Gastrocnemius medialis (tissue), 4 donors: ENCODE measurements at regions not wholly inside any gene's neighbourhood (a gene's known extent, or its start where the extent isn't known, plus 50 kb on each side); places are given as distances from the start of the nearest gene placed in this dataset.

Experiments
- POLR2A ChIP-seq, 2 donors: fragments of 450-650 bp; IDR thresholded peaks; one replicate each; pipeline ENCODE4 v1.6.1; 2017; ENCODE audit warnings: antibody characterized with exemption in 2 of 2, mild to moderate bottlenecking in 2 of 2, moderate library complexity in 2 of 2
- TF ChIP-seq, protein P1 (sequence below), 5 experiments: fragments of 450-650 bp in 3 of 5; fragments of 200-600 bp in 2 of 5; sonication (generic) in 2 of 5; IDR thresholded peaks in 4 of 5; conservative IDR thresholded peaks in 1 of 5; 1 replicate in 4 of 5; 2 replicates in 1 of 5; pipeline ENCODE4 v1.5.1; 2016 to 2019; ENCODE audit warnings: antibody characterized with exemption in 5 of 5, mild to moderate bottlenecking in 3 of 5, moderate library complexity in 3 of 5

DNA sequence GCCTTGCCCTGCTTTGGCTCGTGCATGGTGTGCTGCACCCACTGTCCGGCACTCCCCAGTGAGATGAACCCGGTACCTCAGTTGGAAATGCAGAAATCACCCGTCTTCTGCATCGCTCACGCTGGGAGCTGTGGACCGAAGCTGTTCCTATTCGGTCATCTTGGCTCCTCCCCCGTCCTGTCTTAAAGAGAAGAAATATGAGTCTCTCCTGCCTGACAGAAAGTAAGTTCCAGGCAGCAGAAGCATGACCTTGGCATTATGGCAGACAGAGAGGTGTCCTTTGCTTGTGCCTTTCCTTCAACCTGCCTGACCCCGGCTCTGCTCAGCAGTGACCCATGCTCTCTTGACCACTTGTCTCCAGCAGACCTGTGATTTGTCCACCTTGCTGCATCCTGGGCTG, 62.5 kb upstream of the CYP1B1 start:
- TF ChIP-seq, protein P1, sequence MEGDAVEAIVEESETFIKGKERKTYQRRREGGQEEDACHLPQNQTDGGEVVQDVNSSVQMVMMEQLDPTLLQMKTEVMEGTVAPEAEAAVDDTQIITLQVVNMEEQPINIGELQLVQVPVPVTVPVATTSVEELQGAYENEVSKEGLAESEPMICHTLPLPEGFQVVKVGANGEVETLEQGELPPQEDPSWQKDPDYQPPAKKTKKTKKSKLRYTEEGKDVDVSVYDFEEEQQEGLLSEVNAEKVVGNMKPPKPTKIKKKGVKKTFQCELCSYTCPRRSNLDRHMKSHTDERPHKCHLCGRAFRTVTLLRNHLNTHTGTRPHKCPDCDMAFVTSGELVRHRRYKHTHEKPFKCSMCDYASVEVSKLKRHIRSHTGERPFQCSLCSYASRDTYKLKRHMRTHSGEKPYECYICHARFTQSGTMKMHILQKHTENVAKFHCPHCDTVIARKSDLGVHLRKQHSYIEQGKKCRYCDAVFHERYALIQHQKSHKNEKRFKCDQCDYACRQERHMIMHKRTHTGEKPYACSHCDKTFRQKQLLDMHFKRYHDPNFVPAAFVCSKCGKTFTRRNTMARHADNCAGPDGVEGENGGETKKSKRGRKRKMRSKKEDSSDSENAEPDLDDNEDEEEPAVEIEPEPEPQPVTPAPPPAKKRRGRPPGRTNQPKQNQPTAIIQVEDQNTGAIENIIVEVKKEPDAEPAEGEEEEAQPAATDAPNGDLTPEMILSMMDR (IDR thresholded peaks at IDR 0.05 in 4 of 5, conservative IDR thresholded peaks at IDR 0.05 in 1 of 5) = no peak
- TF ChIP-seq POLR2A (IDR thresholded peaks at IDR 0.05) = no peak
